HG02973 (cell line): ENCODE measurements at regions not wholly inside any gene's neighbourhood (a gene's known extent, or its start where the extent isn't known, plus 50 kb on each side); places are given as distances from the start of the nearest gene placed in this dataset.
"Not testable (repeated sequence)": the region's sequence is repeated elsewhere in the genome, so short reads cannot be mapped to it uniquely, and the experiment has no call there.

Source experiments
- ATAC-seq: cut with Tn5 transposase; IDR thresholded peaks from one replicate; pipeline ENCODE4 v1.9.1; 2021; ENCODE audit warnings: moderate library complexity; ENCODE audit not compliant: unreplicated experiment

DNA sequence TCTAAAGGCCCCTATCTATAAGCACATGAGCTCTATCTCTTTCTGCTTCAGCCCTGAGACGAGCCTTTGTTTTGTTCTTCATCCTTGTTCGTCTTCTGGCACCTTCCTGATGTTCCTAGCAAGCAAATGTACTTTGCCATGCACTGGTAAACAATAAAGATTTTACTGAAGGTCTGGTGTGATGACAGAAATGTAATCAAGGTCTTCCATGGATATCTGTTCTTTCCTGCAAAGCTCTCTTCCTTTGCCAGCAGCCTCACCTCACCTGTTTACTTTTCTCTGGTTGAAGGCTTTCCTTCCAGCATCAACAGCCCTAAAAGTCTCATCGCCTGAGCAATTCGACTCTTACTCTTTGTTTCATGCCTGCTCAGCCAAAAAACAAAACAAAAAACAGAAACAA is 330.3 kb downstream of the PCNX1 start:
- no peak for ATAC-seq

DNA sequence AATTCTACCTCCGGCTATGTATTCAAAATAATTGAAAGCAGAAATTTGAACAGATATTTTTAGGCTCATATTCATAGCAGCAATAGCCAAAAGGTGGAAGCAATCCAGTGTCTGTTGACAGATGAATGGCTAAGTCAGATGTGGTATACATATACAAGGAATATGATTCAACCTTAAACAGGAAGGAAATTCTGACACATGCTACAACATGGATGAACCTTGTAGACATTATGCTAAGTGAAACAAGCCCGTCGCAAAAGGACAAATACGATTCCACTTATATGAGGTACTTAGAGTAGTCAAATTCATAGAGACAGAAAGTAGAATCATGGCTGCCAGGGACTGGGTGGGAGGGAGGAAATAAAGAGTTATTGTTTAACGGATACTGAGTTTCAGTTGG is 331.6 kb downstream of the PCNX1 start:
- no peak for ATAC-seq

DNA sequence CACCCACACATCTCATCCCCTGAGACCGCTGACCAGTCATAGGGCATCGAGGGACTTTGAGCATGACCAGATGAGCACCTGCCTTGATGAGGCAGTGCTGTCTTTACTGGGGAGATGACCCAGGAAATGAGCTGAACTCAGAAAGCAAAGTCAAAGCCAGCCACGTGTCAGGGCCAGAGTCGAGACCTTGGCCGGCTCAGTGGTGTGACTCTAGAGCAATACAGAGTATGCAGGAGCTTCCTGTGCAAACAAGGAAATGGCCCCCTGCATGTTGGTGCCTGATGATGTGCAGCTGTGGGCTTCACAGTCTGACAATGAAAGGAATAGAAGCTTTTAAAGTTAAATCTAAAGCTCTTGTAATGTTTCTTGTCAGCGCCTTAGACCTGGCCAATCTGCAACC is 332.9 kb downstream of the PCNX1 start:
- ATAC-seq: no peak

DNA sequence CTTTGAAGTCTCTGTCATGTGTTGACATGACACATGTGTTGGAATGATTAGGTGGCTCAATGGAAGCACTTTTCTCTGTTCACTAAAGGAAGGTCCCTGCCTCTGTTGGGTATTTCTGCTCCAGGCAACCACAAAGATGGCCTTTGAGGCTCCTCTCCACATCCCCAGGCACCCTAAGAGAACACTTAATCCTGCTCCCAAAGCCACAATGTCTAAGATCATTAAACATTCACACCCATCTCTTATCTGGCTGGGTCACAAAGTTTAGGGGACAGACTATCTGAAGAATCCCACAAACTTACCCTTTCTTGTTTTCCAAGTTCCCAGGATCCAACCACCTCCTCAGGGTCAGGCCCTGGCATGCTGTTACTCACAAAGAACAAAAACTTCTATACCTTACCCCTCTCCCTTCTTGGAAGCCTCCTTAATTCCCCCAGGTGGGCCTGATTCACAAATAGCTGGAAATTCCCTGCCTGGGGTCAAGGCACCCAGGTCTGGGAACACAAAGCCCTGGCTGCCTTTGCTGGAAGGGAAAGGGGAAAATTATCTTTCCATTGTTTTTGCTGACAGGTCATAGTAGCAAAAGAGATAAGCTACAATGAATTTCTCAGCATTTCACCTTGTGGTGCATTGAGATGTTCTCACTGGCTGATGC is 333.7 kb downstream of the PCNX1 start:
- no peak for ATAC-seq

DNA sequence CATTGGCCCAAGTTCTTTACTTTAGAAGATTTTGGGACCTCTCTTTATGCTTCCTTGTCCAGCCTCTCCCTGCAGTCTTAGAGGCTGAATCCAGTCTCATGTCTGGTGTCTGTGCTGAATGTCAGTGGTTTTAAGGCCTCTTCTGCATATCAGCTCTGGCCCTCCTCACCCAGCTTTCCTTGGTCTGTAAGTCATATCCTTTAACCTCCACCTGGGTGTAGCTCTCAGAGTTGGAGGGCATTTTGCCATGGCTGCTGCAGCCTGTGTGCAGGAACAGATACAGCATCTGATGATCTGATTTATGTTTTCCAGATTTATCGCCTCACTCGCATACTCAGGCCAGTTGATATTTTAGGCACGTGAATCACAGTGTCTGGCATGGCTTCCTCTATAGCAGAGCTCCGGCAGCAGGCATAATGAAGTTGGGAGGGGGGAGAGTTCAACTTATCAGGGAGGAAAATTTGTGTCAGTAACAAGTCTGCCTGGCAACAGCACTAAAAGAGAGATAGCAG is 335.0 kb downstream of the PCNX1 start:
- no peak for ATAC-seq

DNA sequence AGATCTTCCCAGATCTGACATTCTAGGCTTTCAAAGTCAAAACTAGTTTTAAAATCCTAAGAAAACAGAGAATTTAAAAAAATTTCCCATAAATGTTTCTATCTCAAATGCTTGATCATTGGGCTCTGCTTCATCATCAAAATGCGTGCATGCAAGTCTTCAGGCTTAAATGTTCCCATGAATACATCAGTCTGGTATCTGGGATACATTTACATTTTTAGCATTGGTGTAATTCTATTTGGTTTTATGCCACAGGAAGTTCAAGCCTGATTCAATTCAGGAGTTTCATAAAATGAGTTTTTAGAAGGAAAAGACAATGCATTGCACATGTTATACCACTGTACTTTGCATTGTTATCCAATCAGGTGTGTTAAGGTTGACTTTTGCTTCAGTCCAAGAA is 336.4 kb downstream of the PCNX1 start:
- ATAC-seq: no peak

DNA sequence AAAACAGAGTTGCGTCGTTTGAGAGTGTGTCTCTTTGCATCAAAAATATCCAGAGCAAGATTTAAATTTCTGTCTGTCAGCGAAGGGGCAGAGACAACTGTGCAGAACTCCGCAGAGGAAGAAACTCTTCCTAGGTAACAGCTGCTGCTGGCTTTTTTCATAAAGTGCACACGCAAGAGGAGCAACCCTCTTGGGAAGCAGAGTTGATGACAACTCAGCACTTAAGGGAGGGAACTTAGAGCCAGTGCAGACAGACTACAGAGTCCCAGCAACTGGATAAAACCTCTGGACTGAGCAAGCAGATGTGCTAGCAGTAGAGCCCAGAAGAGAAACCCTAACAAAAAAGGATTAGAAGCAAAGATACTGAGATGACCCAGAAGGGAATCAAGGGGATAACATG is 337.1 kb downstream of the PCNX1 start:
- ATAC-seq: no peak

DNA sequence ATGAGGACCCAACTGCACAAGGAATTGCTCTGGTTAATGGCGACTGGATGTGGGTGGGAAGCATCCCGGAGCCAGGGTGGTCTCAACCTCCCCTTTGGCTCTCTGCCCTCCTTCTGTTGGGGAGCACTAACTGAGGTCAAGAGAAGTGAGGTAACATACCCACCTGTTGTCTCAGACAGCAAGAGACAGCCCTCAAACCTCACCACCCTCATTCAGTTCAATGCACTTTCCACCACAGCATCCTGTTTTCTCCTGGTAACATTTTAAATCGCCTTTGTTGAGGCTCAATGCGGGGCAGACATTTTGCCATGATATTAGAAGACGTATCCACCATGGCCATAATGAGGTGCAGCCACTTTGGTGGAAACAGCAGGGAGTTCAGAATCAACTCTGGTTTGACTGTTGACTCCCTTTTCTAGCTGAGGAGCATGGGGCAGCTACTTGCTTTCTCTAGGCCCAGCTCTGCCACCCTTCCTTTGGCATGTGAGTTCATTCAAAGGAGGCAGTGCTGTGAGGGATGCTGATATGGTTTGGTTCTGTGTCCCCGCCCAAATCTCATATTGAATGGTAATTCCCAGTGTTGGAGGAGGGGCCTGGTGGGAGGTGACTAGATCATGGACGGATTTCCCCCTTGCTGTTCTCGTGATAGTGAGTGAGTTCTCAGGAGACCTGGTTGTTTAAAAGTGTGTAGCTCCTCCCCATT is 338.6 kb downstream of the PCNX1 start:
- ATAC-seq: no peak

DNA sequence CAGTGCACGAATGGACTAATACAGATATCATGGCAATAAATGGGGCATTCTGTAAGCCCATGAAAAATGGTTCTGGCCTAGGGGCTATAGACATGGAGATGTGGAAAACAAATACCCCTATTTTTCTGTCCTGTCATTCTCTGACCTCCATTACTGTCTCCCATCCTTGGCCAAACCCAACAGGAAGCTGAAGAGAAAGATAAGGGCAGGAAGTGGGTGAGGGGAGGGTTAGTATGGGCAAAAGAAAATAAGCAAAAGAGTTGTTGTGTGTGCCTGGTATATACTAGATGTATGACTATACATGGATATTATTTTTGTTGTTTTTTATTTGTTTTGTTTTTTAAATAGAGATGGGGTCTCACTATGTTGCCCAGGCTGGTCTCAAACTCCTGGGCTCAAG is 339.3 kb downstream of the PCNX1 start:
- ATAC-seq: no peak

DNA sequence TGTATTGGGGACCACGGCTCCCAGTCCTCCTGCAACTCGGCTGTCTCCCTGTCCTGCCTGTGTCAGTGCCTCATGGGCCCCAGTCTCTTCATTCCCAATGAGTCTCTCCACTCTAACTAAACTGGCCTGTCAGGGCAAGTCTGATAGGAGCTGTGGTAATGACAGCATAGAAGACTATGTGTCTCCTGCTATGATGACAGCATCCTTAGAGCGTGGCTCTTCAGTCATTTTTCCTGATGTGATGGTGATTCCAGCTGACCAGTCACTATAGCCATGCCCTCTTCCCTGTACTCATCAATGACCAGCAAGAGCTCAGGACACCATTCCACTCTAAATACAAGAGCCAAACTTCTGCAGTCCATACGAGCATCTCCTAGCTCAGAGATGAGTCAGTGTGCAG is 339.8 kb downstream of the PCNX1 start:
- ATAC-seq: no peak

DNA sequence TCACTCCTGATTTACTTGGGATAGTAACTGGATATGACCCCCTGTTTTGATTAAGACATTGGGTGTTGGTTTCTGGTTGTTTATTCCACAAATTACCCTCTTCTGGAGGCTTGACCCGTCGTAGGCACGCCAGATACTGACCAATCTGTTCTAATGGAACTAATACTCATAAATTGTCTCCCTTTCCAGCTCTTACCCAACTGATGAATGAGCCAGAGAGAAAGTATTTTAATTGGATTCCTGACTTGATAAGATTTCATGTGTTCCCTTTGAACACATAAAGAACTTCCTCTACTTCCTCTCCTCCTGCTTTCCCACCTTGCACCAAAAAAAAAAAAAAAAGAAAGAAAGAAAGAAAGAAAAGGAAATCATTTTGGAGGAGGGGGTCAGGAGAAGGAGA is 340.9 kb downstream of the PCNX1 start:
- ATAC-seq: no peak

DNA sequence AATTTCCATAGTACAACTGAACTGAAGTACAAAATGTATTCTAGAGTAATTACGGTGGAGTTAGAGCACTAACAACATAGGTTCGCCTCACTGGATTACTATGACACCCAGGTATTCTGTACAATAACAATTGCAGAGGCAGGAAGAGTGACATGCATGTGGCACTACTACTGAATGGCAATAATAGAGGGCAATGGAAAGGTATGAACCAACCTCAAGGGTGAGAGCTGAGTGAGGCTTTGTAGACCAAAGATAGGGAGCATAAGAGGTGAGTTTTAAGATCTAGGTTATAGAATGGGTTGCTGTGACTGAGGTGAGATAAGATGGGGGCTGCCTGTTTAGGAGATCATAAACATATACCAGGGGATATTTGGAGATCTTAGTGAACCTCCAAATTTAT is 343.1 kb downstream of the PCNX1 start:
- ATAC-seq: no peak

DNA sequence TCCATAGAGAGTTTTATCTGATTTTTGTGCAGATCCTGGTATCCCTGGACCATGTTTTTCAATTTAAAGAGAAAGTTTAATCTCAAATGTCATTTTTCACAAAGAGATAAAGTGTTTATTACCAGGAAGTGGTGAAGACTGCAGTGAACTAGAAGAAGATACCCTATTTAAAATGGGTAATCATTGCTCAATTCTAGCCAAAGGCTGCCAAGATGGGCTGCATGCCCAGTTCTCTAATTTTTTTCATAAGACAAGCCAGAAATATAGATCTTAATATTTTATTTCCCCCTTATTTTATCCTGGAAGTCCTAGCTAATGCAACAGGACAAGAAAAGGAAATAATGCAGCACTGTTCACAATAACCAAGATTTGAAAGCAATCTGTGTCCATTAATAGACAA is 343.5 kb downstream of the PCNX1 start:
- ATAC-seq: no peak

DNA sequence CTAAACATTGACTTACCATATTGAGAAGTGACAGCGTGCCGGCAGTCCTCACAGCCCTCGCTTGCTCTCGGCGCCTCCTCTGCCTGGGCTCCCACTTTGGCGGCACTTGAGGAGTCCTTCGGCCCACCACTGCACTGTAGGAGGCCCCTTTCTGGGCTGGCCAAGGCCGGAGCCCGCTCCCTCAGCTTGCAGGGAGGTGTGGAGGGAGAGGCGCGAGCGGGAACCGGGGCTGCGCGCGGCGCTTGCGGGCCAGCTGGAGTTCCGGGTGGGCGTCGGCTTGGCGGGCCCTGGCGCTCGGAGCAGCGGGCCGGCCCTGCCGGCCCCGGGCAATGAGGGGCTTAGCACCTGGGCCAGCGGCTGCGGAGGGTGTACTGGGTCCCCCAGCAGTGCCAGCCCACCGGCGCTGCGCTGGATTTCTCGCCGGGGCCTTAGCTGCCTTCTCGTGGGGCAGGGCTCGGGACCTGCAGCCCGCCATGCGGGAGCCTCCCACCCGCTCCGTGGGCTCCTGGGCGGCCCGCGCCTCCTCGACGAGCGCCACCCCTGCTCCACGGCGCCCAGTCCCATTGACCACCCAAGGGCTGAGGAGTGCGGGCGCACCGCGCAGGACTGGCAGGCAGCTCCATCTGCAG is 346.9 kb downstream of the PCNX1 start:
- ATAC-seq: not testable (repeated sequence)

DNA sequence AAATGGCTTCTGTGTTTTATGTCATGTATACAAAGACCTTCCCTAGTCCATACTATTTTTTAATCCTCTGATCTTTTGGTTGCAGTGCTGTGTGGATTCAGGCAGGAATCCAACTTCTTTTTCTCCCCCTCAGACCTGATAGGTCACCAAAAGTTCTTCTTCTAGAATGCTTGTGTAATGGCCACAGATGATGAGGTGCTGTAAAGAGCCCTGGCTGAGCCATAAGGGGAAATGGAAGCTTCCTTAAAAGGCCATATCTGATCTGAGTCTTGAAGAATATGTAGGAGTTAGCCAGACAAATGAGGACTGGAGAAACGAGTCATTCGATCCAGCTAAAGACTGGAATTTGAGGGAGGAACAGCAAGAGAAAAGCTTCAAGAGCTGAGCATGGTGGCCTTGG is 353.9 kb downstream of the PCNX1 start:
- no peak for ATAC-seq

DNA sequence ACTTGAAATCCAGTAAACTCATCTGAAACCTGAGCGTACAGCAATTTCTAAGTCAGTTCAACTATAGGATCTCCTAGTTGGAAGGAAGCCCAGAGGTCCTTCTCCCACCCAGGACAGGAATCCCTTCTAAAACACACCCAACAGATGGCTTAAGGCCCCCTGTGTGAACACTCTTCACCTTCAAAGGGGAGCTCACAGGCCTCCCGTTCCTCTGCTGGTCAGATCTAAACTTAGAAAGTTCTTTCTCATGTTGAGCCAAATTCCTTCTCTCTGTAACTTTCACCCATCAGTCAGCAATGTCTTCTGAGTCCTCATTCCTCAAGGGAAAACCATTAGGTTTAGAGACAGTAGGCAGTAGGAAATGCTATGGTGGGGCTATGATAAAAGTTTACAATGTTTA is 355.2 kb downstream of the PCNX1 start:
- ATAC-seq: no peak

DNA sequence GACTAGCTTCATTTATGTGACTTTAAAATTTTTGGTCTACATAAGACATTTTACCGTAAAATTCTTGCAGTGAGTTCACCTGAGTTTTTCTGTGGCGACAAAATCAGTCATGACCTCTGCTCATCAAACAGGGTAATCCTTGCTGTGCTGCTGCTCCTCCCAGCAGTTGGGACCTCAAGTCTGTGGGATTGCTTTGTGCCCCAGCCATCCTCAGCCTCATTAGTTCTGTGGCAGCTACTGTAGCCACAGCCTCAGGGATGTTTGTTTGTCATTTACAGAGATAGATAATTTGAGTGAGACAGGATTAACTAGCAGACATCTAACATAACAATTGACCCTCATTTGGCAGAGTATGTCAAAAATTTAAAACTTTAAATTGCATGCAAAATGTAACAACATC is 357.0 kb downstream of the PCNX1 start:
- ATAC-seq: no peak

DNA sequence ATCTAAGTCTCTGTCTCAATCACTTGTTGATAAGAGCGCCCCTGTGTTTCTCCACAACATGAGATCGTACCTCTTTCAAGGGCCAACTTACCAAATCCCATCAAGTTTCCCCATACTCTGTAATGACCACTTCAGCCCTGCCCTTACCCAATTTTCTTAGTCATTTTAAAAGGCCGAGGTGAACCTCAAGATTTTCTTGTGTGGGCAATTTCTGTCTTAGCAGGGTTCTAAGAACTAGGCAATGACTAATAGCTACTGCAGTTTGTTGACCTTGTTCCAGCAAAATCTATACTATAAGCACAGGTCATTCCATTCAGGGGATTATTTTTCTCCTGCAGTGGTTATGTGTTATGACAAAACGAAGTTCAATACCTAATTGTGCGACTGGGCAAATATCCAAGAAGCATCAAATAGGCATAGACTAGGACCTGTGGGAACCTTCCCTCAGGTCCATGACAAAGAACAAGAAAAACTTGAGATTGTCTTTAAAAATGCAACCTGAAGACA is 359.8 kb downstream of the PCNX1 start:
- ATAC-seq: peak; percentile 83

DNA sequence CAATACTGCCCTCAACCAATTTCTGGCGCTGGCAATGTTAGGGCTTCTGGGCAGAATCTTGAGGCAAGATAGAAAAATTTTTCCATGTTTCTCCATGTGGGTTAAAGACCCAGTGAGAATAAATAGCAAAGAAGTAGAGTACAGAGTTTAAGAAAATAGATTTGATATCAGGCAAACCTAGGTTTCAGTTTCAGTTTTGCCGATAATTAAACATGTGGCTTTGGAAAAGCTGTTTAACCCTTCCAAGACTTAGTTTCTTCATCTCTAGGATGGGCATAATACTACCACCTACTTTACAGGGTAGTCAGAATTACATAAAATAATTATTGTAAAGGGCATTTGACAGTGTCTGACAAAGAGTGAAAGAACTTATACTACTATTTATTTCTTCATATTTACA is 360.4 kb downstream of the PCNX1 start:
- ATAC-seq: no peak

DNA sequence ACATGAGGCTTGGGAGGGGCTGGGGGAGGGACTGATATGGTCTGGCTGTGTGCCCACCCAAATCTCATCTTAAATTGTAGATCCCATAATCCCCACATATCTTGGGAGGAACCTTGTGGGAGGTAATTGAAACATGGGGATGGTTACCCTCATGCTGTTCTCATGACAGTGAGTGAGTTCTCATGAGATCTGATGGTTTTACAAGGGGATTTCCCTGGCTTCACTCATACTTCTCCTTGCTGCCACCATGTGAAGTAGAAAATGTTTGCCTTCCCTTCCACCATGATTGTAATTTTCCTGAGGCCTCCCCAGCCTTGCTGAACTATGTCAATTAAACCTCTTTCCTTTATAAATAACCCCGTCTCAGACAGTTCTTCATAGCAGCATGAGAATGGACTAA is 362.9 kb downstream of the PCNX1 start:
- ATAC-seq: no peak

DNA sequence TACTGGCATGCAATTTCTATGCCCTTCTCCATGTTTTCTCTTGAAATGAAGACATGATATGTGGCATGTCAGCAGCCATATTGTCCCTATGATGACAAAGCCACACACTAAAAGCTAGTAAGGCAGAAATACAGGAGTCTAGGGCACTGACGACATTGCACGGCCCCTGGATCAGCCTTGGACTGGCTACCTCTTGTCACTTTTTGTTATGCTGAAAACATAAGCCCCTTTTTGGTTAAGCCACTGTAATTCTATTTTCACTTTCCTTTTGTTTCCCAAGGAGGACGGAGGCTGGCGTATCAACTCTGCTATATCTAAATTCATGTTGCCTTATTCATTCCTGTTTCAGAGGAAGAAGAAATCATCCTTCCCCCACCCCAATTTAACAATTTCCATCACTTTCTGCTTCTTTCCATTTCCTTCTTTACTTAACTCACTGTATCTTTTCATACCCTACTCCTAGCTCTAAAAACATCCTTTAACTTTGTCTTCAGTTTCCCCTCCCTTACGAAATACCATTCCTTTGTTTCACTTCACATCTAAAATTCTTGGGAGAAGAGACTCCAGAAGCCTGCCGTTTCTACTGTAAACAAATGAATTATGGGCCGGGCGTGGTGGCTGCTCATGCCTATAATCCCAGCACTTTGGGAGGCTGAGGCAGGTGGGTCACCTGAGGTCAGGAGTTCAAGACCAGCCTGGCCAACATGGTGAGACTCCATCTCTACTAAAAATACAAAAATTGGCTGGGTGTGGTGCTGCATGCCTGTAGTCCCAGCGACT is 364.1 kb downstream of the PCNX1 start:
- ATAC-seq: no peak
